K562 (cell line): ENCODE measurements at regions not wholly inside any gene's neighbourhood (a gene's known extent, or its start where the extent isn't known, plus 50 kb on each side); places are given as distances from the start of the nearest gene placed in this dataset.

Experiments used
- ATAC-seq: fragments of 200-7000 bp; cut with Tn5 transposase; 3 replicates; pipeline ENCODE4 v1.9.1; 2020; ENCODE audit warnings: moderate library complexity
- BruUV-seq: library from RNA; stranded (reverse); fragments of 400-500 nt; replicated peaks from 2 replicates; lab custom pipeline; 2021; lab: Mats Ljungman, UMichigan
- CTCF ChIA-PET: fragments of 300-600 bp; formaldehyde crosslinking; extraction: SDS; loops from one replicate; lab custom pipeline; 2021; ENCODE audit warnings: low intra/inter-chr PET ratio; lab: Yijun Ruan, JAX
- POLR2A ChIA-PET: fragments of 300-600, 350-650 bp; sonication (Branson Sonifier 250); formaldehyde crosslinking; extraction: SDS; loops from one replicate; lab custom pipeline; 2021; ENCODE audit warnings: antibody characterized with exemption, inconsistent platforms; lab: Yijun Ruan, JAX
- DNase-seq, 4 experiments: peaks; one replicate each; pipeline versions ENCODE4 v3.0.0 to v3.0.0-alpha.2; 2011 to 2018; ENCODE audit warnings: low spot score in 3 of 4, mixed read lengths in 3 of 4; ENCODE audit errors: extremely low read depth in 1 of 4
- FAIRE-seq: peaks from 2 replicates; lab custom pipeline; 2011; peaks lifted over from hg19 to GRCh38; lab: Jason Lieb, UNC
- H2AFZ ChIP-seq: 2 replicates; pipeline ENCODE4 v1.6.0; 2011; ENCODE audit warnings: low read depth, low read length, control low read depth, inconsistent platforms
- H3K27ac ChIP-seq: fragments of 200-600 bp; 3 replicates; pipeline ENCODE4 v1.8.0; 2011; ENCODE audit warnings: low read depth, mild to moderate bottlenecking, control low read depth, inconsistent platforms, low read length, moderate library complexity, mixed read lengths; ENCODE audit errors: extremely low read depth
- H3K27me3 ChIP-seq, 2 experiments: fragments of 300-600 bp in 1 of 2; 2 replicates in 1 of 2; 3 replicates in 1 of 2; pipeline versions ENCODE4 v1.6.0 to v1.8.0; 2011; ENCODE audit warnings: inconsistent platforms in 2 of 2, low read length in 2 of 2, mild to moderate bottlenecking in 1 of 2, mixed read lengths in 1 of 2, moderate library complexity in 1 of 2; ENCODE audit not compliant: control insufficient read depth in 2 of 2, insufficient read depth in 2 of 2
- H3K36me3 ChIP-seq: fragments of 300-600 bp; 3 replicates; pipeline ENCODE4 v1.8.0; 2011; ENCODE audit warnings: mild to moderate bottlenecking, low read length, inconsistent platforms; ENCODE audit not compliant: control insufficient read depth, insufficient read depth
- H3K4me1 ChIP-seq, 2 experiments: fragments of 200-600 bp in 1 of 2; replicated peaks in 1 of 2; 2 replicates in 1 of 2; 3 replicates in 1 of 2; pipeline versions ENCODE4 v1.5.1 to v1.8.0; 2011; ENCODE audit warnings: inconsistent platforms in 2 of 2, low read length in 2 of 2, mild to moderate bottlenecking in 1 of 2, mixed read lengths in 1 of 2, moderate library complexity in 1 of 2; ENCODE audit not compliant: control insufficient read depth in 2 of 2, insufficient read depth in 2 of 2
- H3K4me2 ChIP-seq: 2 replicates; pipeline ENCODE4 v1.6.1; 2011; ENCODE audit warnings: low read length, control low read depth, inconsistent platforms, mixed read lengths; ENCODE audit not compliant: insufficient read depth
- H3K4me3 ChIP-seq: fragments of 200-600 bp; sonication (generic), shearing (Covaris generic); 2 replicates; pipeline ENCODE4 v1.5.1; 2016; ENCODE audit warnings: control low read depth, inconsistent platforms
- H3K79me2 ChIP-seq: fragments of 200-600 bp; 3 replicates; pipeline ENCODE4 v1.8.0; 2011; ENCODE audit warnings: low read length, inconsistent platforms; ENCODE audit not compliant: control insufficient read depth, insufficient read depth
- H3K9ac ChIP-seq, 2 experiments: 2 replicates each; pipeline versions ENCODE4 v1.6.0 to v1.6.1; 2011; ENCODE audit warnings: low read depth in 2 of 2, low read length in 2 of 2, control low read depth in 1 of 2, inconsistent platforms in 1 of 2, mild to moderate bottlenecking in 1 of 2, mixed read lengths in 1 of 2; ENCODE audit not compliant: insufficient read depth in 1 of 2
- H3K9me1 ChIP-seq: one replicate; pipeline ENCODE4 v1.6.0; 2011; ENCODE audit warnings: inconsistent platforms, mild to moderate bottlenecking, low read length, moderate library complexity; ENCODE audit not compliant: control insufficient read depth, insufficient read depth
- H3K9me3 ChIP-seq: replicated peaks from 2 replicates; pipeline ENCODE4 v1.5.1; 2011; ENCODE audit warnings: low read depth, low read length, inconsistent platforms; ENCODE audit not compliant: control insufficient read depth, insufficient read depth
- H4K20me1 ChIP-seq: replicated peaks from 2 replicates; pipeline ENCODE4 v1.6.1; 2011; ENCODE audit warnings: low read length, inconsistent platforms, mixed read lengths; ENCODE audit not compliant: control insufficient read depth, insufficient read depth
- GMEB1 ChIP-seq: fragments of 250-450 bp; sonication (Bioruptor Pico); IDR thresholded peaks from 2 replicates; pipeline ENCODE4 v1.4.0; 2020; ENCODE audit warnings: mild to moderate bottlenecking
- MLX ChIP-seq, 2 experiments: fragments of 450-650 bp in 1 of 2; sonication (generic) in 1 of 2; formaldehyde crosslinking; conservative IDR thresholded peaks; 2 replicates each; pipeline versions ENCODE4 v1.4.0 to v1.8.1; 2020 to 2022; ENCODE audit warnings: mild to moderate bottlenecking in 1 of 2, missing genetic modification reagents in 1 of 2
- MTF1 ChIP-seq: fragments of 250-450 bp; sonication (Bioruptor Pico); IDR thresholded peaks from 2 replicates; pipeline ENCODE4 v1.9.0; 2021; ENCODE audit warnings: moderate library complexity, mild to moderate bottlenecking, inconsistent platforms, borderline replicate concordance
- NFYB ChIP-seq: IDR thresholded peaks from 2 replicates; pipeline ENCODE4 v1.6.1; 2011; ENCODE audit warnings: mild to moderate bottlenecking, moderate library complexity; ENCODE audit not compliant: insufficient read length; ENCODE audit errors: extremely low read depth
- RBM34 ChIP-seq: fragments of 200-400 bp; formaldehyde crosslinking; IDR thresholded peaks from 2 replicates; pipeline ENCODE4 v1.6.1; 2018; ENCODE audit warnings: low read length, borderline replicate concordance; ENCODE audit not compliant: insufficient read depth
- RERE ChIP-seq: sonication (generic); formaldehyde crosslinking; IDR thresholded peaks from 2 replicates; pipeline ENCODE4 v1.8.0; 2023; ENCODE audit warnings: missing genetic modification reagents, mild to moderate bottlenecking, borderline replicate concordance
- SRSF7 ChIP-seq: fragments of 200-400 bp; formaldehyde crosslinking; optimal IDR thresholded peaks from 2 replicates; pipeline ENCODE3; 2017; ENCODE audit warnings: mild to moderate bottlenecking, low read depth, low read length
- SUPT5H ChIP-seq: fragments of 450-650 bp; IDR thresholded peaks from 2 replicates; pipeline ENCODE4 v1.6.1; 2016
- TAF15 ChIP-seq: fragments of 200-400 bp; formaldehyde crosslinking; IDR thresholded peaks from 2 replicates; pipeline ENCODE4 v1.6.1; 2017; ENCODE audit warnings: mild to moderate bottlenecking, low read depth, low read length, moderate library complexity
- TCF15 ChIP-seq: fragments of 250-450 bp; sonication (Bioruptor Pico); IDR thresholded peaks from 2 replicates; pipeline ENCODE4 v1.8.0; 2022; ENCODE audit warnings: moderate library complexity, mild to moderate bottlenecking, inconsistent platforms
- XRCC4 ChIP-seq: IDR thresholded peaks from one replicate; pipeline ENCODE4 v1.6.1; 2011; ENCODE audit not compliant: insufficient read depth, insufficient read length; ENCODE audit errors: extremely low read depth
- WGBS: fragments of 100-300 bp; shearing (Covaris generic); methylation state at CpG from one replicate; pipeline ENCODE4 v1.1.6; 2016; ENCODE audit warnings: low coverage, mixed read lengths; ENCODE audit not compliant: insufficient coverage; ENCODE audit errors: missing lambda C conversion rate; 5-methylcytosine and 5-hydroxymethylcytosine counted together
- in situ Hi-C: fragments of 300-500 bp; cut with MboI; formaldehyde crosslinking; loops from 4 replicates; pipeline ENCODE4 v1.15.0; 2018; ENCODE audit warnings: inconsistent platforms, mixed read lengths
- intact Hi-C: fragments of 100-400 bp; cut with micrococcal nuclease; formaldehyde crosslinking; loops from 2 replicates; pipeline ENCODE4 v1.14.2; 2022

GRCh38 chr5:125575891-125576505 is 829.6 kb upstream of the ZNF608 start (continued):
- TF ChIP-seq GMEB1 (no peak), TAF15 (no peak)

- Histone ChIP-seq H3K4me1 (no peaks in the 10 kb centered on the region), H3K9ac (no peak overlapping the region), H3K27me3 (no peaks in the 10 kb centered on the region), H3K9me3 (no peaks in the 10 kb centered on the region; the same call in 1 of the 2 replicates), H3K9me1 (no peaks in the 10 kb centered on the region), H3K36me3 (no peaks in the 10 kb centered on the region), H2AFZ (no peak overlapping the region), H3K79me2 (no peaks in the 10 kb centered on the region), H3K4me3 (no peak overlapping the region), H4K20me1 (no peaks in the 10 kb centered on the region), H3K4me2 (no peak overlapping the region), H3K27ac (no peak overlapping the region)
- DNase-seq (no peak), ATAC-seq (no peak), FAIRE-seq (no peak)
- 0% methylated on average over 3 of the region's 3 CpGs for WGBS
- intact Hi-C loops: no loop called here
- no TSS peak for BruUV-seq
- ChIA-PET CTCF (no interaction called here), POLR2A (no interaction called here)
- in situ Hi-C loops: no loop called here
- TF ChIP-seq MLX (CRISPR knock-in tag; conservative IDR thresholded peaks at IDR 0.05): no peak
- TF ChIP-seq XRCC4: no peak
- no peak for TF ChIP-seq TCF15 (CRISPR knock-in tag)
- no peak for TF ChIP-seq NFYB
- TF ChIP-seq SRSF7: no peak
- TF ChIP-seq RBM34: no peak
- TF ChIP-seq RERE (CRISPR knock-in tag): no peak
- no peak for TF ChIP-seq MTF1
- no peak for TF ChIP-seq SUPT5H
Observed at GRCh38 chr5:125576822-125577221, 830.4 kb upstream of the ZNF608 start.
